Stimulated activated CD4-positive, alpha-beta T cell treated with anti-CD3 and anti-CD28 coated beads, Interleukin-4, amount 100 ng/mL, for 24 hours (primary cell): ENCODE measurements at regions not wholly inside any gene's neighbourhood (a gene's known extent, or its start where the extent isn't known, plus 50 kb on each side); places are given as distances from the start of the nearest gene placed in this dataset.
"Not testable (repeated sequence)": the region's sequence is repeated elsewhere in the genome, so short reads cannot be mapped to it uniquely, and the experiment has no call there.

ENCODE experiments used
- DNase-seq: peaks from one replicate; pipeline ENCODE4 v3.0.0-alpha.2; 2020

- DNase-seq, result no peak
Measured at GRCh38 chr10:36488579-36488978, 636.8 kb upstream of the ANKRD30A start.

DNA sequence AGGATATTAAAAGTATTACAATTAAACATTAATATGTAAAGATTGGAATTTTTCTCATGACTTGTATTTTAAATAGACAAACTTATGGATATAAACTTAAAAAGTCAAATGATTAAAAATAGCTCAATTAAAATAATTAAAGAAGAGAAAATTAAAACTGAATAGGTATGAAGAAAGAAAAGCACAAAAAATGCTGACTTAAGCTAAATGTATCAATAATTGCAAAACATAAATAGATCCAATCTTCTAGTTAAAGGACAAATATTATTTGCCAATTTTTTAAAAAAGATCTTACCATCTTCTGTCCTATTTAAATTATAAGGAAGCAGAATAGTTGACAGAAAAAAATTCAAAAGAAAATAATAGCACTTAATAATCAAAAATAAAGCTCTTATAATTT, 646.3 kb upstream of the ANKRD30A start:
- no peak for DNase-seq

- no peak for DNase-seq
Measured at GRCh38 chr10:36476399-36476798, 649.0 kb upstream of the ANKRD30A start.

DNA sequence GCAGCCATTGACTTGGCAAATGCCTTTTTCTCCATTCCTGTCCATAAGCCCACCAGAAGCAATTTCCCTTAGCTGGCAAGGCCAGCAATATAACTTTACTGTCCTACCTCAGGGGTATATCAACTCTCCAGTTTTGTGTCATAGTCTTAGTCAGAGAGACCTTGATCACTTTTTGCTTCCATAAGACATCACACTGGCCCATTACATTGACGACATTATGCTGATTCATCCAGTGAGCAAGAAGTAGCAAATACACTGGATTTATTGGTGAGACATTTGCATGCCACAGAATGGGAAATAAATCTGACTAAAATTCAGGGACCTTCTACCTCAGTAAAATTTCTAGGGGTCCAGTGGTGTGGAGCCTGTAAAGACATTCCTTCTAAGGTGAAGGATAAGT, 649.7 kb upstream of the ANKRD30A start:
- no peak for DNase-seq

GRCh38 chr10:36474456-36474855, 650.9 kb upstream of the ANKRD30A start:
- no peak for DNase-seq

- DNase-seq, result no peak
Measured at GRCh38 chr10:36473122-36473521, 652.3 kb upstream of the ANKRD30A start.

DNA sequence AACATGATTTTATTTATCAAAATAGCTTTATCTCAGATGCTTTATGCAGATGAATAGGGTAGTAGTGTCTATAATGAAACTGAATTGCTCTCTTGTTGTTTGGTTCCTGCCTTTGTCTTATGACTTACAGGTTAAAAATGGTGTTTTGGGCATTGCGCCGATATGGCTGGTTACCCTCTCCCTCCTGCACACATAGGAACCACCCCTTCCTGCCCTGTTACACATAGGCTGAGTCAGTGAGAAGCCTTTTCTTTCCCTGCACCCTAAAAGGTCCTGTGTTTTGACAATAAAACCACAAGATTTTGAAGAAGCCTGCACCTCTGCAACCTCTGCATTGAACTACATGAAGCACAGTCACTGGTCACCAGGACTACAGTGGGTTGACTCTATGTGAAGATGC, 655.8 kb upstream of the ANKRD30A start:
- DNase-seq, result no peak

- no peak for DNase-seq
Measured at GRCh38 chr10:36468620-36469019, 656.8 kb upstream of the ANKRD30A start.

GRCh38 chr10:36465604-36466379, 659.6 kb upstream of the ANKRD30A start:
- no peak for DNase-seq

DNA sequence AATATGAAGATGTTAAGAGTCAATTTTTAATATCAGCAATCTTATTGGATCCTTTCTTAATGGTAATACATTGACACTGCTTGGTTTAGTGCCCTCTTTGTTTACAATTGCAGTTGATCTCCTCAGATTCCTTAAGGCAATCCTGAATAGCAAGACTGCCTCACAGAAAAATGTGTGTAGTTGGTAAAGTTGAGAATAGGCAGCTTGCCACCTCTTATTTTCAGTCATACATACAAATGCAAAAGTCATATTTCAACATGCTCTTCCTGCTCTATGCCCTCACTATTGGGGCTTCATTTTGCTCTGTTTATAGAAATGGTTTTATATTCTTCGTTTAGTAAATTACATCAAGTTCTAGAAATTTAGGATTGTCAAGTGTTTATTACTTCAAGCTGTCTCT, 661.1 kb upstream of the ANKRD30A start:
- no peak for DNase-seq

GRCh38 chr10:36463390-36463789, 662.0 kb upstream of the ANKRD30A start:
- DNase-seq, result no peak

DNA sequence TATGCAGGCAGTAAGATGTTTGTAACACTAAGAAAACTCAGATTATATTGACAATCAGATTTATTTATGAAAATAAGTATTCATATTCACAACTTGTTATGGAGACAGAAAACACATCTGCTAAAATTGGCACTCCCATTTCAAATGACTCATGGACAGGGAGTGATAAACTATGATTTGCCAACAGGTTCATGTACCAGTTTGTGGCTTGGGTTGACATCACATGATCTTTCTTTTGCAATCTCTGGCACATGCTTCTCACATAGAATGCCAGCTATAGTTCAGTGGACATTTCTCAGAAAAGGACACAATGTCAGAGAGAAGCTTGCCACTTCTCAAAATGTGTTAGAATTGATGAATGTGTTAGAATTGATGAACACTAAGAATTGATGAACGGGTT, 663.2 kb upstream of the ANKRD30A start:
- DNase-seq, result no peak

- DNase-seq, result not testable (repeated sequence)
Measured at GRCh38 chr10:36458437-36458836, 667.0 kb upstream of the ANKRD30A start.

DNA sequence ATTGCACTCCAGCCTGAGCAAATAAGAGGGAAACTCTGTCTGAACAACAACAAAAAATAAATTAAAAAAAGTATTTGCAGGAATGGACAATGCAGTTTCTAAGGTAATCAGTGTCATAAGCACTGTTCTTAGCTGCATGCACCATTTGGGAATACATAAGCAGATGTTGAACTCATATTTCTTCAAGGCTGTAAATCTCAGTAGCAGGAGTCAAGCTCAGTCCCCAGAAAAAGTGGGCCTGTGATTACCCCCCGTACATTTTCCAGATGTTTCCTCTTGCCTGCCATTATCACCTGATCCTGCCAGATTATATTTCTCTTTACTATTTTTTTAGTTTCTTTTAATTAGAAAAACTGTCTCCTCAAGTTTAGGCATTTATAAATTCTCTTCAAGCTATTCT, 667.6 kb upstream of the ANKRD30A start:
- no peak for DNase-seq

DNA sequence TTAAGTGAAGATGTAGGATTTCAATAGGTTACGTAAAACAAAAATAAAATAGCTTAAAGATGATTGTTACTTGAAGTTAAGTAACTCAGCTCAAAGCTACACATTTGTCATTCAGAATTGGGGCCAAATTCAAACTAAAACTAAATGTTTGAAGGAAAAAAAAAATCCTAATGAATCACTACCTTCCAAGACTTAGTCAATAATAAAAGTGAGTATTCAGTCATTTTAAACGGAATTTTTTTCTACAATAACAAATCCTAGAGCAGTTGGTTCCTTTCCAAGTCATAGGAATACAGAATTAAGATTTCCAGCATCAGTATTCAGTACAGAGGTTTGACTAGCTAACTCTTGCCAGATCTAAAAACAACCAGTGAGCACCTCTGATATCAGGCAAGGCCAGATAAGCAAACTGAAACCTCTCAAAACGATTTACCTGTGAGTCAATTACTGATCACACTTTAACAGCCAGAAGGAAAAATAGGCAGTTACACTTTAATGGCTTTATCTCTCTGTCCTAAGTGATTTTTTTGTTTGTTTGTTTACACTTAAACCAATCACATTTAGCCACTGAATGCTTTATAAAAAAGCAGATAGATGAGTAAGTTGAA, 669.8 kb upstream of the ANKRD30A start:
- DNase-seq, result no peak

DNA sequence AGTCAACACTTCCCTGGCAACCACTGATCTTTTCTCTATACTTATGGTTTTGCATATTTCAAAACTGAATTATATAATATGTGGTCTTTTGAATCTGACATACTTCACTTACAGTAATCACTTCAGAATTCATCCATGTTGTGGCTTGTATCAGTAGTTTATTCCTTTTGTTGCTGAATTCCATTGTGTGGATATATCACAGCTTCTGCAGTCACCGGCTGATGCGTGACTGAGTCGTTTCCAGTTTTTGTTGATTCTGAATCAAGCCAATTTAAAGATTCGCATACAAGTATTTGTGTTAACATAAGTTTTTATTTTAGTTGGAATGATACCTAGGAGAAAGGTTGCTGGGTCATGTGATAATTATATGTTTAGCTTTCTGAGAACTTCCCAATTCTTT, 672.5 kb upstream of the ANKRD30A start:
- no peak for DNase-seq

DNA sequence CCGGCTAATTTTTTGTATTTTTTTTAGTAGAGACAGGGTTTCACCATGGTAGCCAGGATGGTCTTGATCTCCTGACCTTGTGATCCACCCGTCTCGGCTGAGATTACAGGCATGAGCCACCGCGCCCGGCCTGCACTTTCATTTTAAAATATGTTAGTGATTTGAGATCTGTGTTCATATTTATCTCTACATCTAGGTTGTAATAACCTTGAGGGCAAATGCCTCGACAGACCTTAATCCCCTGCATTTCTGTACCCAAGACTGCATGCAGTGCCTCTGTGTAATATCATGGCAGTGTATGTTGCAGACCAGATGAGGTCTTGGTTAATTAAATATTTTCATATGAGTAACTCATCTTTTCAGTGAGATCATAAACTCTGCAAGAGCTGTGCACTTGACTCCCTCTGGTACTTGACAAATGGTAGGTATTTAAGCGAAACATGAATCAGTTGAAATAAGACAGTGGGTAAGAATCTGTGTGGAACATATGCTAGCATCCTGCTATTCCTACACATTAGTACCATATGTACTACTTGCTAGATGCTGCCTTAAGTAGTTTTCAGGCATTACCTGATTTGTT, 673.9 kb upstream of the ANKRD30A start:
- DNase-seq, result no peak

DNA sequence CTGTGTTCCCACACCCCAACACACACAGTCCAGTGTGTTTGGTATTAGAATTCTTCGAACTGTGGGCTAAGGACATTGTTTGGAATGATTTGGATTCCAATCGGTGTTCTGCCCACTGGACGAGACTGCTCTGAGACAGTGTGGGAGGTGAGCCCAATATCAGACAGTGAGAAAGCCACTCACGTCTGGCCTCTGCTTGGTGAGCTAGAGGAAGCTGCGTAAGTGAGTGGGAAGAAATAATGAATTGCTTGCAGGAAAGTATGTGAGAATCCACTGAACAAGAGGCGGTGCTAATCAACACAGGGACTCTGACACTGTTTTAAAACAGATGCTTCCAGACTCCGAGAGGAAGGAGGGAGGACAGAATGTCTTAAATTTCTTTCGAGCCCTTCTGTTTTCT, 675.0 kb upstream of the ANKRD30A start:
- DNase-seq, result no peak

- DNase-seq, result no peak
Measured at GRCh38 chr10:36448760-36449691, 676.4 kb upstream of the ANKRD30A start.

DNA sequence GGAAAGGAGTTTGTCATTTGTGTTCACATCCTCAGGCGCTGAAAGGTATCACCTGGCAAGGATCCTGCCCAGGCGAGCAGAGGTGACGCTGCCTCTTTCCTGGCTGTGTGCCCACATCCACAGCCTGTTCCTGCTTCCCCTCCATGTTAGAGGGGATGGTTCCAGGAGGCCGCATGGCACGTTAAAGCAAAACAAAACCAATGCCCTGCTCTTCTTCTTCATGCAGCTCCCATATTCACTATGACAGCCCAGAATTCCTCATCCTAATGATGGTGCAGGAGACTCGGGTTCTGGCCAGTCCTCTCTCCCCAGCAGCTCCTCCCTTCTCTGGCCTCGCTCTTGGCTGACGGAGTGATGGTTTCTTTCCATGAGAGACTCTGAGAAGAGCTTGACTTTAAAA, 678.5 kb upstream of the ANKRD30A start:
- DNase-seq, result no peak

GRCh38 chr10:36443233-36443632, 682.2 kb upstream of the ANKRD30A start:
- DNase-seq, result no peak

DNA sequence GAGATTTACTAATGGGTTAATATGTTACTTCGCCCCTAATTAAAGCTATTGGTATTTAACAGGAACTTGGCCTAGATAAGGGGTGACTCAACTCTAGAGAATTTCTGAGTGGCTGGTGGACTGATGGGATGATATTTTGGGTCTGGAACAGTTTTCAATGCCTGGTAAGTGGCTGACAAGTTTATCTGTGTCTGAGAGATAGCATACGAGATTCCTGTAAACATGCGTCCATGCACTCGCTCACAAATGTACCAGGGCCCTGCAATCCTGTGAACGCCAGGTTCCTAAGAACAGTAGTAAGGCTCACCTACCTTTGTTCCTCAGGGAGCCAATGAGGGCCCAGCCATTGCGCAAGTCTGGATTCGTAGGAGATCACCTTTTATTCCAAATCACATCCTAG, 683.8 kb upstream of the ANKRD30A start:
- no peak for DNase-seq

GRCh38 chr10:36440539-36440938, 684.9 kb upstream of the ANKRD30A start:
- DNase-seq, result no peak
